HG03280 (cell line): ENCODE measurements at regions not wholly inside any gene's neighbourhood (a gene's known extent, or its start where the extent isn't known, plus 50 kb on each side); places are given as distances from the start of the nearest gene placed in this dataset.
"Not testable (repeated sequence)": the region's sequence is repeated elsewhere in the genome, so short reads cannot be mapped to it uniquely, and the experiment has no call there.

ENCODE experiments used
- ATAC-seq: cut with Tn5 transposase; IDR thresholded peaks from one replicate; pipeline ENCODE4 v1.9.1; 2021; ENCODE audit warnings: mild to moderate bottlenecking, moderate library complexity; ENCODE audit not compliant: unreplicated experiment

- no peak for ATAC-seq
These were observed 720.6 kb downstream of the RFPL4B start for GRCh38 chr6:113067612-113068275.

- no peak for ATAC-seq
These were observed 721.4 kb downstream of the RFPL4B start for GRCh38 chr6:113068570-113068969.

- not testable (repeated sequence) for ATAC-seq
These were observed 723.6 kb downstream of the RFPL4B start for GRCh38 chr6:113070681-113071080.

DNA sequence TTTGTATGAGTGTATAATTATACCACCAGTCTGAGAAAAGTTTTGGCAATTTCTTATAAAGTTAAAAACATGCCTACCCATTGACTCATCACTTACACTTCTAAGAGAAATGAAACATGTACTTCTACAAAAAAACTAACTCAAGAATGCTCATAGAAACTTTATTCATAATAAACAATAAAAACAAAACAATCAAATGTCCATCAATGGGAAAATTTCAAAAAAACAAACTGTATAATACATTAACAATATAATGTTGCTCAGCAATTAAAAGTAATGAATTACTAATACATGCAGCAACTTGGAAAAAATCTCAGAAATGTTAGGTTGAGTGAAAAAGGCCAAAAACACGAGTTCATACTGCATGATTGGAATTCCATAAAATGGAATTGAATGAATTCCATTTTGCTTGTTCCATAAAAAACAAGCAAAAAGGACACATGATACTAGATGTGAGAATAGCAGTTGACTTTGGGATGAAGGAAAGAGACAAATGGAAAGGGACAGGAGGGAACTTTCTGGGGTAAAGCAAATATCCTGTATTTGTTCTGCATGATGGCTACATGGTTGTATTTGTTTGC, 726.6 kb downstream of the RFPL4B start:
- no peak for ATAC-seq

- ATAC-seq = no peak
These were observed 729.0 kb downstream of the RFPL4B start for GRCh38 chr6:113076116-113076515.

- ATAC-seq = no peak
These were observed 729.7 kb downstream of the RFPL4B start for GRCh38 chr6:113076816-113077215.

DNA sequence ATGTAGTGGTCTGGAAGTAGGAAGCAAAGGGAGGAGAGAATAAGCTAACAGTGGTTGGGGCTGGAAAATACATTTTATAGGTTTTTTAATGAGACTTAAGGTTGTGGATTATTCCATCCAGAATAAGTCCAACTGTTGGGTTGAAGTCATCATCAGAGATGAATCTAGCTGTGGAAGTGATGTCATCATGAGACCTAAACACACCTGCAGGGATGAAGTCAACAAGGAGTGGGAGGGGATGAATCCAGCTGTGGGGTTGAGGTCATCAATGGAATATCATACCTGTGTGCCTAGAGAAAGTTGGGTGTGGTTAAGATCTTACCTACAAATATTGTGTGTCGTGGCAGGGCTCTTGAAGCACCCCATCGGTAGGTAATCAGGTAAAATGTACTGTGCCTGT, 730.7 kb downstream of the RFPL4B start:
- no peak for ATAC-seq

GRCh38 chr6:113078791-113079190, 731.7 kb downstream of the RFPL4B start:
- no peak for ATAC-seq

- no peak for ATAC-seq
These were observed 735.6 kb downstream of the RFPL4B start for GRCh38 chr6:113082745-113083144.

DNA sequence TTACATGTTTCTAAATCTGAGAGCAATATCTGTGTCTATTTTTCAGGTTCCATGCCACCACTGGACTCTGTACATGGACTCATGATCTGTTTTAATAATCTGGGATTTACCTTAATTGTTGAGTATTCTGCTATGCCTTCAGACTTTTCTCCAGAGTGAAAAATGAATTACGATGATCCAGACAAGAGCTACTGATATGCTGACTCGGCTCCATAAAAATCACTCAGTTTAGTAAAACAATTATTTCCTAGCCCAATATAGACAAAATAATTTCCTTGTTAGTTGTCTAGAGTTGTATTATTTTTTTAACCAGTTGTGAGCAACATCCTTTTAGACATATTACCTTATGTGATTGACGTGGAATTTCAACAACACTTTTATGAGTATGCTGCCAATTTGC, 736.8 kb downstream of the RFPL4B start:
- no peak for ATAC-seq

- no peak for ATAC-seq
These were observed 741.9 kb downstream of the RFPL4B start for GRCh38 chr6:113089056-113089455.

- no peak for ATAC-seq
These were observed 745.7 kb downstream of the RFPL4B start for GRCh38 chr6:113092795-113093194.

GRCh38 chr6:113094779-113095178, 747.6 kb downstream of the RFPL4B start:
- ATAC-seq = no peak

DNA sequence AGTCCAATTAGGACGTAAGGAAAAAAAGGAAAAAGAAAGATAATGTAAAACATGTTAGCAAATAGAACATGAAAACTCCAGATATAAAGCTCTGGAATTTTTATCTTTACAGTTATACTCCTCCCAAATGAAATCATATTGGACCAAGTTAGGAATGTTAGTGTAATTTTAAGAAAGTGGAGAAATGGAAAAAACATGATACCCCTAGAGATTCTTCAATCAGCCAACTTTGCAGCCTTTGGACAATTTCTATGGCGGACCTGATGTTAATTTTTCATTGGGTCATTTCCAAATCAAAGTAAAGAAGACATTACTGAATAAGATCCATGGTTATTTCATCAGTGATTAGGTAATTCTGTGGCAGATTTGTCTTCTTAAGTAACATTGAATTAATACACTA, 748.7 kb downstream of the RFPL4B start:
- ATAC-seq = no peak

- no peak for ATAC-seq
These were observed 754.4 kb upstream of the MARCKS start for GRCh38 chr6:113102761-113103160.

DNA sequence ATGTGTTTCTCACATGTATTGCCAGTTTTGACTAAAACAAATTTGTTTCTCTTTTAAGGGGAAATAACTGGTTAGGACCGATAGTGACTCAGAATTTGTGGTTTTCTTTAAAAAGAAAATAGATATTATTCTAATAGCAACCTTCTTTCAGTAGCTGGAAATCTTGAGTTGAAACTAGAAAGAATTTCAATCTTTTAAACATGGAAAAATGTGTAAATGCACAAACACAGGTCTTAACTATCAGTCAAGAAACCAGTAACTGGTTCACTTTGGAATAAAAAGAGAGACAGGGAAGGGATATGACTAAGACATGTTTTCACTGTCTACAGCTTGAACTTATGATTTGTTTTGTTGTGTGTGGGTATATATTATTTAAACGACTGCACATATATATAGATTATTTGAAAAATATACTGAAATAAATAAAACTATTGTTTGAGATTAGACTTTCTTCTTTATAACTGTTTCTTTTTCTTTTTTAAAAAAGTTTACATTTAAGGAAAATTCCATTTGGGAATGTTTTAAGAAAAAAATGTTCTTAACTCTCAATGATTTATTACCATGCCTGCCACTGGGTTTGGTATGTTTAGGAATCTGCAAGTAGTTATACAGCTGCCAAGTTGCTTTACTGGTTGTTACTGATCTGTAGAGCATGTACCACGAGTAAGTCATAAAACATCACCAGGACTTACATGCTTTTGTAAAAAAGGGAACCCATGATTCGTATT, 753.3 kb upstream of the MARCKS start:
- peak; percentile 54 for ATAC-seq

- ATAC-seq = no peak
These were observed 752.6 kb upstream of the MARCKS start for GRCh38 chr6:113104541-113104940.

DNA sequence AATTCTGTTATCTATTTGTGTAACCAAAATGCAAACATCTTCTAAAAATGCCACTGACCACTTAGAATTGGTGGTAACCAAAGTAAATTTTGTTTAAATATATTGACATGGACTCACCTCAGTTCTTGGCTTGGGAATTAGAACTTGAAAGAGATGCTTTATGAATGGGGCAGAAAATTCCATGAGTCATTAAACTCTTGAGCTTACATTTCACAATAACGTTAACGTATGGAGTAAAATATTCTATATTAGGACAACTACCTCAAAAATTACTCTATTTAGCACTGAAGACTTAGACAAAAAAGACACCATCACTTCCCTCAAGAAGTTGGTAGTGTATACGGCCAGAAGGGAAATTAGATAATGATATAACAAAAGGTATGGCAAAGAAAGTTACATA, 752.2 kb upstream of the MARCKS start:
- no peak for ATAC-seq

DNA sequence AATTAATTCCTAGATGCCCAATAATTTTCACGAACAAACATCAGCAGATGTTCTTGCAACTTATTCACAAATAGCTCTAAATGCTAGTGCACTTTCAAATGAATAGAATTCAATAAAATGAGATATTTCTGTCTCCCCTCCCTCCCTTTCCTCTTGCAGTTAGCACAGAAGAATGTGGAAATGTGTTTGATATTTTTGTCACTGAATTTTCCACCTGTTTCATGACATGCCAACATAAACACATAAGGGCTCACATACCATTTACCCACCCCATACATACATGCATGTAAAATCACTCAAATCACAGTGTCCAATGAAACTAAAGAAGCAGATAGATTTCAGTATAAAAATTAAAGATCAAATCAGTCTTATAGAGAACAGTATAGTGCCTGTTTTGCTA, 746.9 kb upstream of the MARCKS start:
- ATAC-seq = no peak

DNA sequence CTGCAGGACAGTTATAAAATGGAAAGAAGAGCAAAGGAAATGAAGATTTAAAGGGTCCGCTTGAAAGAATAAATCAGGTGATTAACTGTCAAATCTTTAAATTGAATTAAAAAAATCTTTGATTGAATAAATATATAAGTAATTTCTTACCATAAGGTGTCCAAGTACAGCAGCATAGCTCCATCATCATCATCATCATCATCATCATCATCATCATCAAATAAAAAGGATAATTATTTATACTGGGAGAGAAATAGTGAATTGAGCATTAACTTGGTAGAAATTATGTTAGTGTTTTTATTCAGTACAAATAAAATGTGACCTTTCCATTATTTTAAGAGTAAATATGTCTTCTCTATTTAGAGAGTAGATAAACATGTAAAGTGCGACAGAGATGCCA, 745.6 kb upstream of the MARCKS start:
- no peak for ATAC-seq

- ATAC-seq = no peak
These were observed 745.1 kb upstream of the MARCKS start for GRCh38 chr6:113112086-113112485.

DNA sequence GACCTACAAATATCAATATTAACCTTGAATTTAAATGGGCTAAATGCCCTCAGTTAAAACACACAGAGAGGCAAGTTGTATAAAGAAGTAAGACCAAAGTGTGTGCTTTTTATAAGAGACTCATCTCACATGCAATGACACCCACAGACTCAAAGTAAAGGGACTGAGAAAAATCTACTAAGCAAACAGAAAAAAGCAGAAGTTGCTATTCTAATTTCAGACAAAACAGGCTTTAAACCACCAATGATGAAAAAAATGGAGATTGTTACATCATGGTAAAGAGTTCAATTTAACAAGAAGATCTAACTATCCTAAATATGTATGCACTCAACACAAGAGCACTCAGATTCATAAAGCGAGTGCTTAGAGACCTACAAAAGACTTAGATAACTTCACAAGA, 741.9 kb upstream of the MARCKS start:
- ATAC-seq = no peak
